ENCODE measurements at regions not wholly inside any gene's neighbourhood (a gene's known extent, or its start where the extent isn't known, plus 50 kb on each side); places are given as distances from the start of the nearest gene placed in this dataset.

DNA sequence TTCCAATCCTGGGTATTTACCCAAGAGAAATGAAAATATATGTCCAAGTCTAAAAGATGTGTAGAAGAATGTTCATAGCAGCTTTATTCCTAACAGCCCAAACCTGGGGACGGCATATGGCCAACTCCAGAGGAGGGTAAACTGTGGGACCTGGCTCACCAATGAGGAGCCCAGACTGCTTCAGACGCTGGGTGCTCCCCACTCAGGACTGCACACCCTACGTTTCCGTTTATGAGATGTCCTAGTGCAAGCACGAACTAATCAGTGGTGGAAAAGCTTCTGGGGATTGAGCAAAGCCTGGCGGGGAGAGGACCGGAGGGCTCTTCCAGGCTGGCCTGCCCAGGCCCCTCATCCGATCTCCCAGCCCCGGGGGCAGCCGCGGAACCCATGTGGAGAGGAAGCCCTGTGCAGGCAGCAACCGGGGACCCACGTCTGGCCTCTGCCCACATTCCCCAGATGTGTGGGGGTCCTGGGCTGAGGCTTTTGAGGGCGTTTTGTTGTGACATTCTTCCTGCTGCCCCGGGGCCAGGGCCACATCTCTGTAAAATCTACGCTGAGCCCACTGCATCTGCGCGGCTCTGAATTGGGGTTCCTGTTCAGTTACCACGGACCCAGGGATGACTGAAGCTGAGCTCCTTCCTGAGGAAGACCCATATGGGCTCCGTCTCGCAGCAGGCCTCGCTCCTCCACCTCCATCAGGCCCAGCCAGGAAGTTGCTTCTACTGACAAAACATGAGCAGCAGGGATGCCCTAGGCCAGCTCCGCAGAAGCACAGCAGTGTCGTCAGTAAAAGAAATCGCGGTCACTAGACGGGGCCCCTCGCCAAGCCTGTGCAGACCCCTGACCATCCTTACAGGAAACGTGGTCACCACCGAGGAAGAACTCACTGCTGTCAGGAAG lies 188.0 kb downstream of the DLL1 start:
- Mint-ChIP-seq H3K4me3 (no peak overlapping the region), H3K36me3 (ENCODE audit: low read depth) (no peaks in the 10 kb centered on the region), H3K27ac (no peak overlapping the region), H3K27me3 (peaks cover 14% of the 10 kb centered on the region), H3K4me1 (ENCODE audit: low read depth) (no peaks in the 10 kb centered on the region), H3K9me3 (peaks cover 13% of the 10 kb centered on the region)
- intact Hi-C loops (cut with micrococcal nuclease) = no loop called here

DNA sequence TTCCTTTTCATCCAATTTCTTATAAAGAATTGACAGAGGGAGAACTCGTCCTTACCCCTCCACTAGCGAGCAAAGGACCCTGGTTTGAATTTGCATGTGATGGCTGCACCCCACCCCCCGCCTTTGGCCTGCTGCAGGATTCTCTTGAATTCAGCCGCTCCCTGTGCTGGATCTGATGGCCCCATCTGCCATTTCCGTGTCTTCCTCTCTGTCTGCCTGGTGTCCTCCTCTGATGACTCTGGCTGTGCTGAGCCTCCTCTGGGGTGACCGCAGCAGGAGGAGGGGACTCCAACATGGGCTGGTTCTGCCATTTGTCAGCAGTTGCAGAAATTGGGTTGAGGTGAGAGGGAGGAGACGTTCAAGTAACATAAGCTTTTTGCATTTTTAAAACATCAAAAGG lies 188.8 kb downstream of the DLL1 start:
- Mint-ChIP-seq H3K27ac (no peak overlapping the region), H3K4me1 (ENCODE audit: low read depth) (no peaks in the 10 kb centered on the region), H3K27me3 (peaks cover 14% of the 10 kb centered on the region), H3K9me3 (peaks cover 13% of the 10 kb centered on the region), H3K4me3 (no peak overlapping the region), H3K36me3 (ENCODE audit: low read depth) (no peaks in the 10 kb centered on the region)
- intact Hi-C loops (cut with micrococcal nuclease) = no loop called here

DNA sequence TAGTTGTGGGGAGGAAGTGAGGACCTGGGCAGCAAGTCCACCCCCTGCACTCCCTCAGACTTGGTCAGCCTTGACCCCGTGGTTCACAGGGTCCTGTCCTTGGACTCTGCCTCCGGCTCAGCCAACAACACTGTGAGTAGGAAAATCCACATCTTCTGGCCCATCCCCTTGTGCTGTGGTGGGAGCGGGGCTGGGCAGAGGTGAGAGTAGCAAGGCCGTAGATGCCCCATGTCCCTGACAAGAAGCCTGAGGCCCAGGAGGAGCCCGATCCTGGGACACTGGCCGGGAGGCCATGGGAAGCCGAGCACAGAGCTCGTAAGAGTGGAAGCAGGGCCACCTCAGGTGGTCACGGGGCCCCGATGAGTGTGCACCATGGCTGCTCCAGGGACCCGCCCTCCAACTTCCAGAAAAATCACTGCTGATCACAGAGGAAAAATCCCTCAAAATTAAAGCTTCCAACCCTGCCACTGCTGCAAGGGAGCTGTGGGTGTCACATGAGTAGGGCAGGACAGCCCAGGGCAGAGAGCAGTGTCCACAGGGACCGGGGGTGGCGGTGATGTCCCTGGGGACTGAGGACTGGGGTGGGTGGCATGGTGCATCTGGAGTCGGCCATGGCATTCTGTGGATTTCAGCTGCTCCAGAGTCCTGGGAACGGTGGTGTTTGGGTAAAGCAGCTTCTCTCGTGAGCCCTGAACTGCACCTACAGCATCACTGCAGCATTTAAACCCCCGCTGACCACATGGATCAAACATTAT lies 189.4 kb downstream of the DLL1 start:
- intact Hi-C loops (cut with micrococcal nuclease) = no loop called here
- Mint-ChIP-seq H3K27ac (no peak overlapping the region), H3K9me3 (peaks cover 13% of the 10 kb centered on the region), H3K27me3 (peaks cover 16% of the 10 kb centered on the region), H3K36me3 (ENCODE audit: low read depth) (no peaks in the 10 kb centered on the region), H3K4me1 (ENCODE audit: low read depth) (no peaks in the 10 kb centered on the region), H3K4me3 (no peak overlapping the region)

DNA sequence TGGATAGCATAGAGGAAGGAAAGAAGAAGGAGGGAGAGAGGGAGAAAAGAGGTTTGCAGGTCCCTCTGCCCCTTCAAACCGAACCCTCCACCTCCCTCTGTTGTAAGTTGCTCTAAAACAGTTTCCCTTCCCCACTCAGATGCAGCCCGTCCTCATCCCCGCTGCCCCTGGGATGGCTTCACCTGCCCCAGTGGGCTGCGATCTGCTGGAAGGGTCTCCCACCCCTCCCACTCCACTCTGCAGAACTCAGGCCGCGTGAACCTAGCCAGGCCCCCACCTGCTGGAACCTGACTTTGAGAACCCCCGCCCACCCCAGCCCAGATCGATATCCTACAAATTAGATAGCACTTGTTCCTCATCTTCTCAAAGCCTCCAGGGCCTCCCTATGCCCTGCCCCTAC lies 190.8 kb downstream of the DLL1 start:
- Mint-ChIP-seq H3K4me3 (no peak overlapping the region), H3K36me3 (ENCODE audit: low read depth) (no peaks in the 10 kb centered on the region), H3K4me1 (ENCODE audit: low read depth) (no peaks in the 10 kb centered on the region), H3K27me3 (peaks cover 20% of the 10 kb centered on the region), H3K27ac (no peak overlapping the region), H3K9me3 (peaks cover 13% of the 10 kb centered on the region)
- intact Hi-C loops (cut with micrococcal nuclease) = no loop called here

DNA sequence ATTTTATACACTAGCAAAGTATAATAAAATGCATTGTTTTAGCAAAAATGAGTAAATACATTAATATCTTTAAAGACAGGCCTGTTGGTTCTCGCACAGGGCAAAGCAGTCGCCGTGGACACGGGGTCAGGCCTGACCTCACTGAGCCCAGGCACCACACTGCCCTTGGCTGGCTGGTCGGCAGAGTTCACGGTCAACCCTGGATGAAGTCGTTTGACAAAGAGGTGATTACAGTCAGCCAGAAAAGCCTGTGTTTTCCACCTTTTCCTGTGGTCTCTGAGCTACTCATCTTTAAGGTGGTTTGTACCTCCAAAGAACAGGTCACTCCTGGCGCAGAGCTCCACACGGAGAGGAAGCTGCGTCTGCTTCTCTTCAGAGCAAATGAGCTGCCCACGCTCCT lies 191.5 kb downstream of the DLL1 start:
- Mint-ChIP-seq H3K27ac (no peak overlapping the region), H3K9me3 (peaks cover 13% of the 10 kb centered on the region), H3K4me1 (ENCODE audit: low read depth) (no peaks in the 10 kb centered on the region), H3K4me3 (no peak overlapping the region), H3K27me3 (peaks cover 20% of the 10 kb centered on the region), H3K36me3 (ENCODE audit: low read depth) (no peaks in the 10 kb centered on the region)
- intact Hi-C loops (cut with micrococcal nuclease) = no loop called here

DNA sequence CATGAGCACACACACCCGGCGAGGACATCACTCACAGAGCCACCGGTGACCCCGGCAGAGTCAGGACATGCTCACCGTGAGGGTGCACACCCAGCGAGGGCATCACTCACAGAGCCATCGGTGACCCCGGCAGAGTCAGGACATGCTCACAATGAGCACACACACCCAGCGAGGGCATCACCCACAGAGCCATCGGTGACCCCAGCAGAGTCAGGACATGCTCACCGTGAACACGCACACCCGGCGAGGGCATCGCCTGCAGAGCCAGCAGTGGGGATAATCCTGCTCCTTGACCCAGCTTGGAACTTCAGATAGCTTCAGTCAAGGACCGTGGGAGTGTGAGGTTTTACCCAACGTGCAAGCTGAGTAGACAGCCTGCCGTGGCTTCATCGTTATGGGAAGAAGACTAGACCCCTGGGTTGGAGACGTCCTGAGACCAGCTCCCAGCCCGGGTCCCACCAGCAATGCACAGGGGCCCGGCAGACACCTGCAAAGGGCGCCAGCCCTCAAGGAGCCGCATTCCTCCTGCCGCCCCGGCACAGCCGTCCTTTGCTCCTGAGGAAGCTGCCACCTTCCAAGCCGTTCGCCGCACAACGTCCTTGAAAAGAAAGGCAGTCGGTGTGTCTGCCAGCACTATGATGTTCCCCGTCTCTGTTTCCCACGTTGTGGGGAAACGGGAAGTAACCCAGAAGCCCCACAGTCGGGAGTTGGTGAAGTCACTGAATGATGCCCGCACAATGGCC lies 192.3 kb downstream of the DLL1 start:
- Mint-ChIP-seq H3K36me3 (ENCODE audit: low read depth) (no peaks in the 10 kb centered on the region), H3K27me3 (peaks cover 24% of the 10 kb centered on the region), H3K9me3 (peaks cover 13% of the 10 kb centered on the region), H3K4me1 (ENCODE audit: low read depth) (no peaks in the 10 kb centered on the region), H3K4me3 (no peak overlapping the region), H3K27ac (no peak overlapping the region)
- intact Hi-C loops (cut with micrococcal nuclease) = no loop called here

- no peak overlapping the region for H3K27ac Mint-ChIP-seq
- H3K4me1 Mint-ChIP-seq (ENCODE audit: low read depth) = no peaks in the 10 kb centered on the region
- H3K36me3 Mint-ChIP-seq (ENCODE audit: low read depth) = no peaks in the 10 kb centered on the region
- H3K27me3 Mint-ChIP-seq = peaks cover 30% of the 10 kb centered on the region
- intact Hi-C loops (cut with micrococcal nuclease) = no loop called here
- H3K4me3 Mint-ChIP-seq = no peak overlapping the region
- H3K9me3 Mint-ChIP-seq = peaks cover 13% of the 10 kb centered on the region
Observed at GRCh38 chr6:170097505-170098427, 193.1 kb downstream of the DLL1 start.

DNA sequence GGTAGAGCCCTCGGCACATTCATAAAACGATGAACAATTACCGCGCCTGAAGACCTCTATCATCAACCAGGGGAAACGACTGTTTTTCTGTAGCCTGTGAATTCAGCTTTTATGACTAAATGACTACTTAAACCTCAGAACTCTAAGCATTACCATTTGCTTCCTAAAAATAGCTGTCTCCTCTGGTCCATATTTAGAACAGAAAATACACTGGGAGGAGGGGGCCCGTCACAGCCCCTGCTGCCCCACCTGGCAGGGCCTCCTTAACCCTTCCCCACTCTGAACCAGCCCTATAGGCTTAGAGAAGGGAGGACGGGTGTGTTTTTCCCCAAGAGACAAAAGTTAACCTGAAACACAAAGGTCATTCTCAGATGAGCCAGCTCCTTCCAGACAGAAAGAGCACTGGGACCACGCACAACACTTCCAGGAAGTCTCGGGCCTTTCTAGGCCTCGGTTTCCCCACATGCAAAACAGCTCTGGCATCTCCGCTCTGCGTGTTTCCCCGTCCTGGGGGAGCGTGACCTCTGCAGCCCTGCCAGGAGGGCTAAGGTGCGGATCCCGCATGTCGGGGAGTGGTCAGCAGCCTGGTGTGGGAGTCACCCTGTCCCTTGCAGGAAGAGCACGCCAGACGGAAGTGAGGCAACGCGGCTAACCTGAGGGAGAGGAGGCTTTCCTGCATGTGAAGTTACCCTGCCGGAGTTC lies 193.9 kb downstream of the DLL1 start:
- H3K9me3 Mint-ChIP-seq = peaks cover 13% of the 10 kb centered on the region
- H3K4me3 Mint-ChIP-seq = no peak overlapping the region

DNA sequence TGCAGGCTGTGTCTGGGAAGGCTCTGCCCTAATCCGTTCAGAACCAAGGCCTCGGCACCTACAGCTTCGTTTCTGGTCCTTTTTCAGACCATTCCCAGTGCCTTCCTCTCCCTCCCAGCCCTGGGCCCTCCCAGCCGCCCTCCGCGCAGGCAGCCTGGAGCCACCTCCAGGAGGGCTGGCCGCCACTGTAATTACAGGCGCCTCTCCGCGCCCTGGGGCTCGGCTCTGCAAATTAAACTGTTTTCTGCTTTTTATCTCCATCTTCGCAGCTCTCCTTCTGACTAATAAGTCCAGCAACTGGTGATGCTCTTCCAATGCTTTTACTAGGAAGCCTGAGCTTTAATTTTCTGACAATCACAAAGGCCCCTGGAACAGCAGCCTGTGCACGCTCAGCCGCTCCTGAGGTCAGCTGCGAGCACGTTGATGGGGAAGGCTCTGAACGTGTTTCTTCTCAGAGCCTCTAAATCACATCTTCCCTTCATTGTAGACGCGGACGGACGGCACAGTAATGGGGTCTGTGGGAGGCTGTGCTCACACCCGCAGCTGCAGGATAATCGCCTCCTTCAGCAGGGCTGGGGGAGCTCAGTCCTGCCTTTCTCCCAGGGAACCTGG lies 194.6 kb downstream of the DLL1 start:
- Mint-ChIP-seq H3K9me3 (peaks cover 13% of the 10 kb centered on the region), H3K4me3 (no peak overlapping the region), H3K27me3 (peaks cover 30% of the 10 kb centered on the region), H3K27ac (no peak overlapping the region), H3K36me3 (ENCODE audit: low read depth) (no peaks in the 10 kb centered on the region), H3K4me1 (ENCODE audit: low read depth) (no peaks in the 10 kb centered on the region)
- intact Hi-C loops (cut with micrococcal nuclease) = no loop called here

More for the DNA sequence above, 193.9 kb downstream of the DLL1 start:
- no peak overlapping the region for H3K27ac Mint-ChIP-seq
- H3K4me1 Mint-ChIP-seq (ENCODE audit: low read depth) = no peaks in the 10 kb centered on the region
- H3K27me3 Mint-ChIP-seq = peaks cover 28% of the 10 kb centered on the region
- intact Hi-C loops (cut with micrococcal nuclease) = no loop called here
- no peaks in the 10 kb centered on the region for H3K36me3 Mint-ChIP-seq (ENCODE audit: low read depth)

DNA sequence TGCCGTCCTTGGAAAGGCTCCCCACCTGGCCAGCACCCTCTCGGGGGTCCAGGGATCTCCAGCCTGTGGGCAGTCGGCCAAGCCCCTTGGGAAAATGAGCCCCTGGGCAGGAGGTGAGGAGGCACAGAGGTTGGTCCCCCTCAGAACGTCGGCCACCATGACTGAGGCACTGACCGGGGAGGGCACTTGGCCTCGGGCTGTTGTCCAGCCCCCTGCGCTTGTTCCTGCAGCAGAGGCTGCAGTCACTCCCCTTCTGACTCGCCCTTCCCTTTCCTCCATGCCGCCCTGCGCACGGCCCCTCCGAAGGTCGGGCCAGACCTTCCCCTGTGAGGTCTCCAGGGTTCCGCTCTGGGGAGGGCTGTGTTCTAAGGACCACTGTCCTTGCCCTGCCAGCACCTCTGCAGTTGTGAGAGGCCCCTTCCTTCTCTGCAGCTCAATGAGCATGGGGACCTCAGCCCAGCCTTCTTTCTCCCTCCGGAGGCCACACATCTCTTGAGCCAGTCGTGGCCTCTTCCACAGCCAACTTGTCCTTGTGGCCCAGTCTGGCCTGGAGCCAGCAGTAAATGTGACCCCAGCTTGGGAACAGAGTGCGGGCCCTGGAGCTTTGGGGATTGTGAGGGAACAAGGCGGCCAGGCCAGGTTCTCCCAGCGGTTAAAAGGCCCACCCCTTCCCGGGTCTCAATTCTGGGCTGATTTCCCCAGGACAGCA lies 195.5 kb downstream of the DLL1 start:
- no peak overlapping the region for H3K4me3 Mint-ChIP-seq
- no peaks in the 10 kb centered on the region for H3K36me3 Mint-ChIP-seq (ENCODE audit: low read depth)
- intact Hi-C loops (cut with micrococcal nuclease) = no loop called here
- peaks cover under 1% of the 10 kb centered on the region for H3K4me1 Mint-ChIP-seq (ENCODE audit: low read depth)
- no peak overlapping the region for H3K27ac Mint-ChIP-seq
- peaks cover 5% of the 10 kb centered on the region for H3K9me3 Mint-ChIP-seq
- H3K27me3 Mint-ChIP-seq = peaks cover 30% of the 10 kb centered on the region

GRCh38 chr6:170094686-170095272 lies 196.1 kb downstream of the DLL1 start:
- no peaks in the 10 kb centered on the region for H3K9me3 Mint-ChIP-seq
- no peak overlapping the region for H3K27ac Mint-ChIP-seq
- H3K36me3 Mint-ChIP-seq (ENCODE audit: low read depth) = no peaks in the 10 kb centered on the region

More at GRCh38 chr6:170094686-170095272, 196.1 kb downstream of the DLL1 start:
- intact Hi-C loops (cut with micrococcal nuclease) = no loop called here
- peaks cover 34% of the 10 kb centered on the region for H3K27me3 Mint-ChIP-seq
- H3K4me3 Mint-ChIP-seq = no peak overlapping the region
- H3K4me1 Mint-ChIP-seq (ENCODE audit: low read depth) = peaks cover 7% of the 10 kb centered on the region
